ENCODE measurements at regions not wholly inside any gene's neighbourhood (a gene's known extent, or its start where the extent isn't known, plus 50 kb on each side); places are given as distances from the start of the nearest gene placed in this dataset.
"Not testable (repeated sequence)": the region's sequence is repeated elsewhere in the genome, so short reads cannot be mapped to it uniquely, and the experiment has no call there.

- not testable (repeated sequence) for DNase-seq (ENCODE audit: low read depth)
These were observed 1352.2 kb upstream of the CDH18 start for GRCh38 chr5:21340233-21340632.

- DNase-seq (ENCODE audit: low read depth), result peak; percentile 2
These were observed 1348.5 kb upstream of the CDH18 start for GRCh38 chr5:21336478-21336877.

GRCh38 chr5:21315376-21315775 lies 1327.4 kb upstream of the CDH18 start:
- DNase-seq (ENCODE audit: low read depth), result not testable (repeated sequence)

GRCh38 chr5:21301205-21301604 lies 1313.2 kb upstream of the CDH18 start:
- not testable (repeated sequence) for DNase-seq (ENCODE audit: low read depth)

GRCh38 chr5:21274361-21274760 lies 1286.4 kb upstream of the CDH18 start:
- DNase-seq (ENCODE audit: low read depth), result not testable (repeated sequence)

- DNase-seq (ENCODE audit: low read depth), result peak; percentile 5
These were observed 1275.4 kb upstream of the CDH18 start for GRCh38 chr5:21263361-21263760.

GRCh38 chr5:21254161-21254560 lies 1266.2 kb upstream of the CDH18 start:
- DNase-seq (ENCODE audit: low read depth), result no peak

- DNase-seq (ENCODE audit: low read depth), result no peak
These were observed 1257.0 kb upstream of the CDH18 start for GRCh38 chr5:21244982-21245381.

GRCh38 chr5:21238786-21239185 lies 1250.8 kb upstream of the CDH18 start:
- no peak for DNase-seq (ENCODE audit: low read depth)

- no peak for DNase-seq (ENCODE audit: low read depth)
These were observed 1249.5 kb upstream of the CDH18 start for GRCh38 chr5:21237461-21237860.

- DNase-seq (ENCODE audit: low read depth), result peak; percentile 42
These were observed 1249.0 kb upstream of the CDH18 start for GRCh38 chr5:21236971-21237427.

GRCh38 chr5:21236104-21236503 lies 1248.1 kb upstream of the CDH18 start:
- no peak for DNase-seq (ENCODE audit: low read depth)

GRCh38 chr5:21225223-21226064 lies 1237.4 kb upstream of the CDH18 start:
- no peak for DNase-seq (ENCODE audit: low read depth)

- DNase-seq (ENCODE audit: low read depth), result no peak
These were observed 1233.6 kb upstream of the CDH18 start for GRCh38 chr5:21221616-21222015.

GRCh38 chr5:21219966-21220365 lies 1232.0 kb upstream of the CDH18 start:
- DNase-seq (ENCODE audit: low read depth), result no peak

GRCh38 chr5:21219251-21219650 lies 1231.3 kb upstream of the CDH18 start:
- peak; percentile 36 for DNase-seq (ENCODE audit: low read depth)

- no peak for DNase-seq (ENCODE audit: low read depth)
These were observed 1224.0 kb upstream of the CDH18 start for GRCh38 chr5:21212026-21212425.

- DNase-seq (ENCODE audit: low read depth), result no peak
These were observed 1221.4 kb upstream of the CDH18 start for GRCh38 chr5:21209409-21209808.

GRCh38 chr5:21199087-21199486 lies 1211.1 kb upstream of the CDH18 start:
- DNase-seq (ENCODE audit: low read depth), result no peak

- DNase-seq (ENCODE audit: low read depth), result no peak
These were observed 1207.1 kb upstream of the CDH18 start for GRCh38 chr5:21195145-21195544.

GRCh38 chr5:21185536-21185935 lies 1197.5 kb upstream of the CDH18 start:
- DNase-seq (ENCODE audit: low read depth), result no peak

- DNase-seq (ENCODE audit: low read depth), result no peak
These were observed 1196.6 kb upstream of the CDH18 start for GRCh38 chr5:21184581-21184980.

- no peak for DNase-seq (ENCODE audit: low read depth)
These were observed 1193.7 kb upstream of the CDH18 start for GRCh38 chr5:21181609-21182125.

- no peak for DNase-seq (ENCODE audit: low read depth)
These were observed 1185.5 kb upstream of the CDH18 start for GRCh38 chr5:21173526-21173925.
